ENCODE measurements at regions not wholly inside any gene's neighbourhood (a gene's known extent, or its start where the extent isn't known, plus 50 kb on each side); places are given as distances from the start of the nearest gene placed in this dataset.

DNA sequence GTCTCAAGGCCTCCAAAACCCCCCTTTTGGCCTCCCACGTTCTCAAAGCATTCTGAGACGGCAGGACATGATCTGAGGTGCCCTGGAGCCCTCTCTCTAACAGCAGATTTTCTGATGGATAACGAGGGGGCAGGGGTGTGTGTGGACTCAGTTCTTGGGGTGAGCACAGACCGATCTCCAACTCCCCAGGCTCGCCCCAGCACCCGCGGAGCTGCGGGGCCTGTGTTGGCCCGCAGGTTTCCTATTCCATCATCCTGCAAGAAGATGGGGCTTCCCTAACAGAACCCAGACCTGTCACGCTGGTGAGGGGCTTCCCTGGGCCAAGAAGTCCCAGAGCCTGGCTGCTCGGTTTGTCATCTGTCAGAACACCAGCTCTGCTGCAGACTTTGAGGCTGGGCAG, 196.1 kb downstream of the ANAPC1 start:
- TF ChIP-seq POLR2A (IDR thresholded peaks at IDR 0.05; ENCODE audit: low read depth, low read length) (no peak), POLR2AphosphoS5 (IDR thresholded peaks at IDR 0.05; ENCODE audit: low read depth, low read length) (no peak), TAF1 (IDR thresholded peaks at IDR 0.05; ENCODE audit: low read depth, low read length) (no peak), SPI1 (IDR thresholded peaks at IDR 0.05; ENCODE audit: low read depth, low read length) (no peak)

All from GM12891 (cell line).